ENCODE measurements at regions not wholly inside any gene's neighbourhood (a gene's known extent, or its start where the extent isn't known, plus 50 kb on each side); places are given as distances from the start of the nearest gene placed in this dataset.

GRCh38 chr13:79709471-79709870, 228.5 kb downstream of the NDFIP2 start:
- TF ChIP-seq REST (IDR thresholded peaks at IDR 0.05; ENCODE audit: insufficient read depth in 1 of 2, low read depth in 2 of 2, low read length in 2 of 2) (no peak), FOXP2 (optimal IDR thresholded peaks at IDR 0.05; ENCODE audit: borderline replicate concordance, extremely low read depth, extremely low read length, insufficient read depth) (no peak), POLR2AphosphoS5 (IDR thresholded peaks at IDR 0.05; ENCODE audit: low read depth, low read length) (no peak), SIN3A (IDR thresholded peaks at IDR 0.05; ENCODE audit: borderline replicate concordance, insufficient read depth, low read length) (no peak), TAF1 (IDR thresholded peaks at IDR 0.05; ENCODE audit: borderline replicate concordance, insufficient read depth, low read length) (no peak)

GRCh38 chr13:79703772-79704171, 222.8 kb downstream of the NDFIP2 start:
- no peak for TF ChIP-seq TAF1 (IDR thresholded peaks at IDR 0.05; ENCODE audit: borderline replicate concordance, insufficient read depth, low read length)
- TF ChIP-seq REST (IDR thresholded peaks at IDR 0.05; ENCODE audit: insufficient read depth in 1 of 2, low read depth in 2 of 2, low read length in 2 of 2), result no peak

GRCh38 chr13:79695754-79696153, 214.8 kb downstream of the NDFIP2 start:
- TF ChIP-seq FOXP2 (optimal IDR thresholded peaks at IDR 0.05; ENCODE audit: borderline replicate concordance, extremely low read depth, extremely low read length, insufficient read depth), result no peak
- no peak for TF ChIP-seq REST (IDR thresholded peaks at IDR 0.05; ENCODE audit: insufficient read depth in 1 of 2, low read depth in 2 of 2, low read length in 2 of 2)
- TF ChIP-seq POLR2AphosphoS5 (IDR thresholded peaks at IDR 0.05; ENCODE audit: low read depth, low read length), result no peak
- no peak for TF ChIP-seq SIN3A (IDR thresholded peaks at IDR 0.05; ENCODE audit: borderline replicate concordance, insufficient read depth, low read length)
- no peak for TF ChIP-seq TAF1 (IDR thresholded peaks at IDR 0.05; ENCODE audit: borderline replicate concordance, insufficient read depth, low read length)

GRCh38 chr13:79692846-79693245, 211.9 kb downstream of the NDFIP2 start:
- TF ChIP-seq REST (IDR thresholded peaks at IDR 0.05; ENCODE audit: insufficient read depth in 1 of 2, low read depth in 2 of 2, low read length in 2 of 2), result no peak

GRCh38 chr13:79691826-79692225, 210.9 kb downstream of the NDFIP2 start:
- TF ChIP-seq POLR2AphosphoS5 (IDR thresholded peaks at IDR 0.05; ENCODE audit: low read depth, low read length), result no peak
- TF ChIP-seq SIN3A (IDR thresholded peaks at IDR 0.05; ENCODE audit: borderline replicate concordance, insufficient read depth, low read length), result no peak
- TF ChIP-seq TAF1 (IDR thresholded peaks at IDR 0.05; ENCODE audit: borderline replicate concordance, insufficient read depth, low read length), result no peak
- no peak for TF ChIP-seq FOXP2 (optimal IDR thresholded peaks at IDR 0.05; ENCODE audit: borderline replicate concordance, extremely low read depth, extremely low read length, insufficient read depth)
- TF ChIP-seq REST (IDR thresholded peaks at IDR 0.05; ENCODE audit: insufficient read depth in 1 of 2, low read depth in 2 of 2, low read length in 2 of 2), result no peak

Data from PFSK-1 (cell line).